IPS-20b (cell line): ENCODE measurements at regions not wholly inside any gene's neighbourhood (a gene's known extent, or its start where the extent isn't known, plus 50 kb on each side); places are given as distances from the start of the nearest gene placed in this dataset.
"Not testable (repeated sequence)": the region's sequence is repeated elsewhere in the genome, so short reads cannot be mapped to it uniquely, and the experiment has no call there.

Source experiments
- H3K27ac ChIP-seq: one replicate; pipeline ENCODE4 v1.5.1; 2013; ENCODE audit warnings: low read length
- H3K27me3 ChIP-seq: 2 replicates; pipeline ENCODE4 v1.6.1; 2013; ENCODE audit warnings: mild to moderate bottlenecking, low read length, inconsistent platforms; ENCODE audit not compliant: insufficient read depth
- H3K36me3 ChIP-seq: 2 replicates; pipeline ENCODE4 v1.6.1; 2013; ENCODE audit warnings: low read depth, mild to moderate bottlenecking, inconsistent platforms, low read length, moderate library complexity; ENCODE audit not compliant: insufficient read depth
- H3K4me1 ChIP-seq: 2 replicates; pipeline ENCODE4 v1.6.1; 2013; ENCODE audit warnings: mild to moderate bottlenecking, control low read depth, inconsistent platforms, low read length, moderate library complexity; ENCODE audit not compliant: insufficient read depth
- H3K4me3 ChIP-seq: 2 replicates; pipeline ENCODE4 v1.5.1; 2013; ENCODE audit warnings: mild to moderate bottlenecking, low read length, inconsistent platforms
- H3K9ac ChIP-seq: 2 replicates; pipeline ENCODE4 v1.6.1; 2013; ENCODE audit warnings: low read depth, mild to moderate bottlenecking, inconsistent platforms, low read length, moderate library complexity
- H3K9me3 ChIP-seq: 2 replicates; pipeline ENCODE4 v1.6.1; 2013; ENCODE audit warnings: mild to moderate bottlenecking, low read depth, low read length, inconsistent platforms; ENCODE audit not compliant: insufficient read depth

DNA sequence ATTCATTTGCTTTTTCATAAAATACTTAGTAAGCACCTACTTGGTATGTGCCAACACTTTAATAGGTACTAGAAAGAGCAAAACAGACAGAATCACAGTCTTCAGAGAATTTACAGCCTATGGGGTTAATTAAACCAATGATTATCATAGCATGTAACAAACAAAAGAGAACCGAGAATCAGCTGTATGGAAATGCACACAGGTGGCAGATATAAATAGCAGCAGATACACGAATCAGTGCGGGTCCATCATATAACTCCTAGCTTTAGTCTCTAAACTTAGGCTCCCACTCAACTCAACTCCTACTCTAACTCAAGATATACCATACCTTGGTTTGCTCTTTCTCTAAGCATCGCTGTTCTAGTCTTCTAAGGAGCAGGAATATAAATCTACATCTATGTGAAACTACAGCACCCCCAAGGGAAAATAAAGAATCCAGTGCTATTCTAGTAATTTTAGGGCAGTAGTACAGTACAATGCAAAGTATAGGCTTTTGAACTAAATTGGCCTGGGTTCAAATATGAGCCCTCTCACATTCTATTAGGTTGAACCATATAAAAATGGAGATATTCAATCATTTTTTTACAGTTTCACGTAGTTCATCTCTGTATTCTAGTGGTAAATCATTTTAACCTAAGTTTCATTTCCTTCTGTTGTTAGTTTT, 108.5 kb upstream of the NBPF9 start:
- not testable (repeated sequence) for H3K9me3 ChIP-seq, H3K27me3 ChIP-seq, H3K4me3 ChIP-seq, H3K9ac ChIP-seq, H3K4me1 ChIP-seq, H3K36me3 ChIP-seq, H3K27ac ChIP-seq

DNA sequence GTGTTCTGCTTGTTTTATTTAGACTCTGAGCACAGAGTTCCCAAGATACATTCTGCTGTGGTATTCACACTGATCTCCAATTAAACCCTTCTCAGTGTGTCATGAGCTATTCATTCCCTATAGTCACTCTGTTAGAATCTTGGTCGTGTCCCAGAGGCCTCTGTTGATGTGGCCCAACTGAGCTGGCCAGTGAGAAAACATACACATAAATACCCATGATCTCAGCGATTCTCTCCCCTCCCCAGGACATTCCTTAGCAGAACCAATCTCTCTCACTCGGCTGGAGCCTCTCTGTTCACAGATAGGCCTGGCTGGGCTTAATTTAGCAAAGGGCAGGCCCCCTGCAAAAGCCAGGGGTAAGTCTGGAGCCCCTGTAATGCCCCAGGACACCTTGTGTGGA, 109.6 kb upstream of the NBPF9 start:
- not testable (repeated sequence) for H3K9me3 ChIP-seq

DNA sequence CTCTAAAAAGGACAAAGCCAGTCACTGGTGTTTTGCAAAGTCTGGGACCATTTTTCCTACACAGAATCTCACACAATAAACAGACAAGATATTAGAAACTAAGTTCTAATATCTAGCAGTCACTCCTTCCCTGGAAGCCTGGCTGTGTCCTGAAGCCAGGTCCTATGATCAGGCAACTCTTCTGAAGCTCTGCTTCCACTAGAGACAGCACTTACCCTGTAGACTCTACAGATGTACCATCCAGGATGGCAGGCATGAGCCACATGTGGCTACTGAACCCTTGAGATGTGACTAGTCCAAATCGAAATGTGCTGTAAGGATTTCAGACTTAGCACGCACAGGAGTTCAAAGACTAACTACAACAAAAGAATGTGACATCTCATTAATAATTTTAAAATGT, 110.3 kb upstream of the NBPF9 start:
- not testable (repeated sequence) for H3K9ac ChIP-seq, H3K27ac ChIP-seq, H3K36me3 ChIP-seq, H3K4me1 ChIP-seq, H3K27me3 ChIP-seq, H3K4me3 ChIP-seq, H3K9me3 ChIP-seq

More for the DNA sequence above, 109.6 kb upstream of the NBPF9 start:
- not testable (repeated sequence) for H3K4me1 ChIP-seq, H3K4me3 ChIP-seq, H3K27ac ChIP-seq, H3K27me3 ChIP-seq, H3K9ac ChIP-seq, H3K36me3 ChIP-seq

DNA sequence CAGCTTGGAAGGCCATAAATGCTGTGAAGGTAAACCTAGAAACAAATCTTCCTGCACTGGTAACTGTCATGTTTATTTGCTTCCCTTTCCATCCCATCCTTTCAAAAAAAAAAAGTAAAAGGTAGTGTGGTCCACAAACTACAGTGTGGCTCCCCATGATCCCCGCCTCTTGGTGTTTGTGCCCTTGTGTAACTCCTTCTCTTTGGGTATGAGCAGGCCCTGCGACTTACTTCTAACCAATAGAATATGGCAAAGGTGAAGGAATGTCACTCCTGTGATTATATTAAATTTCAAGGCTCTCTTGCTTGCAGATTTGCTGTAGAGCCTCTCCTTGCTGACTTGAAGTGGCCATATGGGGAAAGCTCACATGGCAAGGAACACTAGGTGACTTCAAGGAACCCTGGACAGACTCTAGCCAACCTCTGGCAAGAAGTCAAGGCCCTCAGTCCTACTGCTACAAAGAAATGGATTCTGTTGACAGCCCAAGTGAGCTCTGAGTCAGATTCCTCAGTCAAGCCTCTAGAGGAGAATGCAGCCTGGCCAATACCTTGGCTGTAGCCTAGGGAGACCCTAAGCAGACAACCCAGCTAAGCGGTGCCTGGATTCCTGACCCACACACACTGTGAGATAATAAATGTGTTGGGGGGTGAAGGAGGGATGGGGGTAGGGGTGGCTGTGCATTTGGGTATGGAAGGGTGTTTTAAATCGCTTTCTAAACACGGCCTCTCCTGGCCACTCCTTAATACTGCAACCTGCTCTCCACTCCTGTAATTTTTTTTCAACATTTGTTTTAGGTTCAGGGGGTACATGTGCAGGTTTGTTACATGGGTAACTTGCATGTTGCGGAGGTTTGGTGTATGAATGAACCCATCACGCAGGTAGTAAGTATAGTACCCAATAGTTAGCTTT, 115.0 kb upstream of the NBPF9 start:
- H3K9me3 ChIP-seq, H3K4me1 ChIP-seq: not testable (repeated sequence)

DNA sequence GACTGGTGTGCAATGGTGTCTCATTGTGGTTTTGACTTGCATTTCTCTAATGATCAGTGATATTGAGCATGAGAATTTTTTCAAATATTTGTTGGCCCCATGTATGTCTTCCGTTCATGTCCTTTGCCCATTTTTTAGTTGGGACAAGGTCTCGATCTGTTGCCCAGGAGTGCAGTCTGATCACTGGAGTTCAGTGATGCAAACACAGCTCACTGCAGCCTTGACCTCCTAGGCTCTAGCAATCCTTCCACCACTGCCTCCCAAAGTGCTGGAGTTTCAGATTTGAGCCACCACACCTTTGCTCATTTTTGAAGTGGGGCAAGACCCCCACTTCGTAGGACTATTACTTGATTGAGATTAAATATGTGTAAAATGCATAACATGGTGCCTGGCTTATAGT, 116.2 kb upstream of the NBPF9 start:
- not testable (repeated sequence) for H3K27ac ChIP-seq, H3K27me3 ChIP-seq, H3K4me1 ChIP-seq, H3K4me3 ChIP-seq, H3K36me3 ChIP-seq, H3K9me3 ChIP-seq, H3K9ac ChIP-seq

More for the DNA sequence above, 115.0 kb upstream of the NBPF9 start:
- not testable (repeated sequence) for H3K9ac ChIP-seq, H3K4me3 ChIP-seq, H3K27ac ChIP-seq, H3K36me3 ChIP-seq, H3K27me3 ChIP-seq

DNA sequence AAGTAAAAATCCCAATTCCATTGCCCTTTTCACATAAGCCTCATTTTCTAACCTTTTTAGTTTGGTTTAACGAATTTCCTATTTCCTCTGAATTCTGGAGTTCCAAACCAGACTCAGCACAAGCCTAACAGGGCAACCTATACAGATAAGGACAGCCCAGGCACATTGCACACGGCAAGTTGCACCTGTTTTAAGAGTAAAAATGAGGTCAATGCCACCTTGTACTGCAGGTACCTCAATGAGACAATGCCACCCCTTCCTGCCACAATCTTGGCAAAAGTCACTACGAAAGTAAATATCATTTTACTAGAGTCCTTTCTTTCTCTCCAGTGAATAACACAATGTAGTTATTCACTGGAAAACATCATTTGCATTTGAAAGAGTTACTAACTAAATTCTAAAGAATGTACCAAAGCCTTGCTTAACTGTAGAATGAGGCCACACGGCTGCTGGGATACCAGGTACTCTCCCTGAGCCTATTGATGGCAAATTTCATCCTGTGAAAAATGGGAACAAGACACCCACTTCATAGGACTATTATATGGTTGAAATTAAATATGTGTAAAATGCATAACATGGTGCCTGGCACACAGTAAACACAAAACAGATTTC, 117.2 kb upstream of the NBPF9 start:
- H3K27ac ChIP-seq, H3K36me3 ChIP-seq, H3K9ac ChIP-seq, H3K27me3 ChIP-seq, H3K9me3 ChIP-seq, H3K4me1 ChIP-seq, H3K4me3 ChIP-seq: not testable (repeated sequence)

DNA sequence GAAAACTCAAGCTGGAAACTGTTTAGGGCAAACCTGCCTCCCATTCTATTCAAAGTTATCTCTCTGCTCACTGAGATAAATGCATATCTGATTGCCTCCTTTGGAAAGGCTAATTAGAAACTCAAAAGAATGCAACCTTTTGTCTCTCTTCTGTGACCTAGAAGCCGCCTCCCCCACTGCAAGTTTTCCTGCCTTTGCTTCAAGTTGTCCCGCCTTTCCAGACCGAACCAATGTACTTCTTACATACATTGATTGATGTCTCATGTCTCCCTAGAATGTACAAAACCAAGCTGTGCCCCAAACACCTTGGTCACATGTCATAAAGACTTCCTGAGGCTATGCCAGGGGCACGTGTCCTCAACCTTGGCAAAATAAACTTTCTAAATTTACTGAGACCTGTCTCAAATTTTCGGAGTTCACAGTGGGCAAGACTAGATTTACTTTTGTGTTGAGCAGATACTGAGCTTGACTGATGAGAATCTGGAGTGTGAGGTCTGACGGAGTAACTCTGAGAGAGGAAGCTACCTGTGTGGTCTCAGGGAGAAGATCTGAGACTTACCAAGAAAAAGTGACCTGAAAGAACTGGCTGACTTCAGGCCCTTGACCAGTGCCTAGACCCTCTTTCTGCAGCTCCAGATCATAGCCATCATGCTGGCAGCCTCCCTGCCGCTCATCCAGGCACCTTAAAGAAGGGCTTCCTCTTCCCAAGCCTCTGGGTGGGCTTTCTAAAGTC, 124.7 kb upstream of the NBPF9 start:
- not testable (repeated sequence) for H3K9me3 ChIP-seq, H3K9ac ChIP-seq, H3K27ac ChIP-seq, H3K27me3 ChIP-seq, H3K4me3 ChIP-seq, H3K4me1 ChIP-seq, H3K36me3 ChIP-seq

DNA sequence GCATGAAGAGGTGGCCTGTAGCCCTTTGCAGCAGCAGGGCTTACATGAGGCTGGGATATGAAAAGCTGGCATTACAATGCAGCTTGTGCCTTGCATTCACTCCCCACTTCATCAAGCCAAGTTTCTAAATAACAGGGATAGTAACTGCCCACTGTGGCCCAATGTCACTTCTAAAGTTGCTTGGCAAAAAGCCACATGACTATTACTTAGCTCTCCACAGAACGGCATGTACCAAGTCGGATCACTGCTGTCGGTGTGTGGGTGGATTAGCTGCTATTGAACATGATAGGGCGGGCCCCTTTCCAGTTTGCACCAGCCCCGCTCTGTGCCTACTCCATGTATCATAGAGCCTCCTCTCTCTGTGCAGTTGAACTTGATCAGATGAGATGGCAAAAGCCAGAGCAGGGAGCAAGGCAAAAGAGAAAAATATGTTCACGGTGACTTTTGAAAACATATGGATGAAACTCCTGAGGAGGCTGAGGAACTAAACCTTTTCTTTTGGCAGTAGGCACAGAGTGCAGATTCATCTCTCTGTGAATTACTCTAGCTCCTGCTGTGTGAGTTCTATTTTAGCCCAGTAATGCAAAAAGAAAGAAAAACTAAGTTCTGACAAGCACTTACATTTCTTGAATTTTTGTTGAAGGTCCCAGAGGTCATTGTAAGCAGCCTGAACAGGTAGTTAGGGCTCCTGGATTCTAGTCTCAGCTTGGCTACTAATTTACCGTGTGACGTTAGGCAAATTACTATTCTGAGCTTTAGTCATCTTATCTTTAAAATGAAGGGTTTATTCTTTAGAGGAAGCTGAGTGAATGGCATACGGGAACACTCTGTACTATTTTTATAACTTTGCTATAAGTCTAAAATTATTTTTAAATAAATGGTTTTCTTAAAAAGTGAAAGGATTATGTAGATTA, 125.6 kb upstream of the NBPF9 start:
- not testable (repeated sequence) for H3K9me3 ChIP-seq, H3K4me3 ChIP-seq, H3K27ac ChIP-seq, H3K4me1 ChIP-seq, H3K9ac ChIP-seq, H3K36me3 ChIP-seq, H3K27me3 ChIP-seq

DNA sequence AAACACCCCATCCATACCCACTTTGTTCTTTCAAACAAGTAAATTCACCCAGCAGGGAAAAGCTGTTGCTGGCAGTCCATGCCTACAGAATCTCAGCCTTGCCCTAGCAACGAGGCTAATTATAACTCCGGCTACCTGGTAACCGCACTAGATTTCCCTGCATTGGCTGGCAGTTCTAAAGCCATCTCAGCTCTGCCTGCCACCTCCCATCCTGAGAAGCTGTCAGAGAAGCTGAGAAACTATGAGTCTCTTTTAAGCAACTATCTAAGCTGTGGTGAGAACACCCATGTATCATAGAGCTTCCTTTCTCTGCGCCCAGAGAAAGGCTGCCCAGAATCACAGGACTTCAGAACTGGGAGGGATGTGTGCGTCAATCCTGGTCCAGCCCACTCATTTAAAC, 126.5 kb upstream of the NBPF9 start:
- not testable (repeated sequence) for H3K9ac ChIP-seq, H3K9me3 ChIP-seq, H3K4me3 ChIP-seq, H3K27ac ChIP-seq, H3K4me1 ChIP-seq, H3K36me3 ChIP-seq, H3K27me3 ChIP-seq

DNA sequence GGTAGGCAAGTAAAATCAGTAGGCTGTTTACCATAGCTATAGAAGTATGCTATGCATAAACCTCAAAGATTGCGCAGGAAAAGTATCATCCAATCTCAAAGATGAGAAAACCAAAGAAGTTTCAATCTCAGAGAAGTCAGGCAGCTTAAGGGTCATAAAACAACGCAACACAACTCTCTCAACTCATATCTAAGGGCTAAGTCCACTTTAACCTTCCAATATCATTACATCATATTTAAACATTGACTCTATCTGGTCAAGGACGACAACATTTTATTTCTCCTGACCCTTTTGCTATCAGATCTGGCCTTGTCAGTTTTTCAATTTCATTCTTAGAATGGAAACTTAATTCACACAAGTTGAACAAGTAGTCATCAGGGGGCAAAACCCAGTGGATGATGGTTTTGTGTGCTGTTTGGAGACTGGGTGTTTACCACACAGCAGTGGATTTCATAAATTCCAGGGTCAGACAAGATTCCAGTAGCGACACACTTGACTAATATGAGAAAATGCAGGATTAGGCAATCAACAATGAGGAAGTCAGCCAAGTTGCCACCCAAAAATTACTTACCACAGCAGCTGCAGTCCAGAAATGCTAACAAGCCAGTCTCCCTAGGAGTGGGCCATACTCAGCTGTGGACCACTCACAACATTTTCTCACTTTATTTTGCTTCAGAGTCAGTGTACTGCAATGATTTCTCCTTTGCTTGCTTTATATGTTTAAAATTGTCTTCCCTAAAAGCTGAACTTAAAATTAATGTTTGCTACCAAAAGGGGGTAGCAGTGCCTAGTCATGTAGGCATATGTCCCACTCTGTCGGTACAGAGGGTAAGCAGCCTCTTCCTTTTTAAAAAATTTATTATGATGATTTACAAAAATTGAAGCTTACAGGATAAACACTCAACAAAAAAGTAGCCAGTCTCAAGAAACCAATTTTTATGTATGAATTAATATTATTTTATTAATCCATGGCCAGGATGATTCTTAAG, 131.9 kb upstream of the NBPF9 start:
- not testable (repeated sequence) for H3K27ac ChIP-seq, H3K27me3 ChIP-seq, H3K4me3 ChIP-seq, H3K4me1 ChIP-seq, H3K9ac ChIP-seq, H3K9me3 ChIP-seq, H3K36me3 ChIP-seq
